Thoracic aorta (tissue), 2 donors: ENCODE measurements at regions not wholly inside any gene's neighbourhood (a gene's known extent, or its start where the extent isn't known, plus 50 kb on each side); places are given as distances from the start of the nearest gene placed in this dataset.

ENCODE experiments used
- ATAC-seq: fragments of 150-250 bp; one replicate; pipeline ENCODE4 v1.8.0; 2017; ENCODE audit warnings: low read depth; ENCODE audit not compliant: insufficient number of reproducible peaks, low FRiP score
- DNase-seq: peaks from one replicate; pipeline ENCODE4 v3.0.0-alpha.2; 2020; ENCODE audit warnings: low spot score
- H3K27ac ChIP-seq, 2 donors: fragments of 200-600 bp; sonication (generic); 1 replicate in 1 of 2; 2 replicates in 1 of 2; pipeline ENCODE4 v1.5.1; 2016; ENCODE audit warnings: mild to moderate bottlenecking in 2 of 2, moderate library complexity in 2 of 2
- H3K27me3 ChIP-seq: fragments of 200-600 bp; sonication (generic); replicated peaks from 2 replicates; pipeline ENCODE4 v1.6.0; 2016; ENCODE audit warnings: mild to moderate bottlenecking; ENCODE audit not compliant: insufficient read depth
- H3K36me3 ChIP-seq: fragments of 200-600 bp; sonication (generic); one replicate; pipeline ENCODE4 v1.5.1; 2016
- H3K4me1 ChIP-seq, 2 donors: fragments of 200-600 bp; sonication (generic); 1 replicate in 1 of 2; 2 replicates in 1 of 2; pipeline versions ENCODE4 v1.5.1 to v1.6.0; 2016; ENCODE audit warnings: low read depth in 2 of 2, mild to moderate bottlenecking in 1 of 2; ENCODE audit not compliant: control insufficient read depth in 1 of 2
- H3K4me3 ChIP-seq: fragments of 200-600 bp; sonication (generic); 2 replicates; pipeline ENCODE4 v1.5.1; 2016; ENCODE audit warnings: mild to moderate bottlenecking
- H3K9me3 ChIP-seq: fragments of 200-600 bp; sonication (generic); 2 replicates; pipeline ENCODE4 v1.5.1; 2016
- CTCF ChIP-seq: fragments of 200-600 bp; sonication (generic); IDR thresholded peaks from one replicate; pipeline ENCODE4 v1.5.1; 2019; ENCODE audit warnings: antibody characterized with exemption

GRCh38 chr16:48052731-48053417, 102.9 kb downstream of the ABCC12 start:
- no peaks in the 10 kb centered on the region for H3K27me3 ChIP-seq
- no peak for DNase-seq
- no peaks in the 10 kb centered on the region for H3K4me1 ChIP-seq
- H3K27ac ChIP-seq, result no peak overlapping the region
- H3K36me3 ChIP-seq, result no peaks in the 10 kb centered on the region
- no peaks in the 10 kb centered on the region for H3K9me3 ChIP-seq
- H3K4me3 ChIP-seq, result no peak overlapping the region
- no peak for TF ChIP-seq CTCF
- no peak for ATAC-seq

DNA sequence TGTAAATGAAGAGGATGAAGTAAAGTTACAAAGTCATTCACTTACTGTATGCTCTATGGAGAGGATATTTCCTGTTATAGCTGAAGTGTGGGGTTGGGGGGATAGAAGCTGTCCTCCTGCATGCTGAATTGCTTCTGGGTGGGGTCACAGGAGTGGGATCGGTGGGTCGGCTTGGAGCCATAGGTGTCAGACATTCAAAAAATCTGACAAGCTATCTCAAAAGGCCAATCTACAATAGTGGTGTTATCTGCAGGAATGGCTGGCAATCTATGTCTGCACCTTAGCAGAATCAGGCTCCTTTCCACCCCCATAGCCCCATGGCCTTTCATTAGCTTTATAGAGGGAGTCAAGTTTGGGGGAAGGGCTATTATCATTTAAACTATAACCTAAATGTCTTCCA, 104.9 kb downstream of the ABCC12 start:
- TF ChIP-seq CTCF, result no peak

GRCh38 chr16:48049847-48050246, 105.9 kb downstream of the ABCC12 start:
- H3K9me3 ChIP-seq, result no peaks in the 10 kb centered on the region
- H3K27ac ChIP-seq, result no peak overlapping the region
- DNase-seq (no peak), ATAC-seq (no peak)
- no peak for TF ChIP-seq CTCF
- H3K4me1 ChIP-seq, result no peaks in the 10 kb centered on the region
- no peaks in the 10 kb centered on the region for H3K27me3 ChIP-seq
- H3K4me3 ChIP-seq, result no peak overlapping the region
- no peaks in the 10 kb centered on the region for H3K36me3 ChIP-seq

More for the DNA sequence above, 104.9 kb downstream of the ABCC12 start:
- no peaks in the 10 kb centered on the region for H3K36me3 ChIP-seq
- no peak overlapping the region for H3K27ac ChIP-seq
- no peaks in the 10 kb centered on the region for H3K9me3 ChIP-seq
- ATAC-seq (no peak), DNase-seq (no peak)
- no peak overlapping the region for H3K4me3 ChIP-seq
- H3K27me3 ChIP-seq, result no peaks in the 10 kb centered on the region
- no peaks in the 10 kb centered on the region for H3K4me1 ChIP-seq

- H3K4me3 ChIP-seq, result no peak overlapping the region
- no peaks in the 10 kb centered on the region for H3K36me3 ChIP-seq
- H3K27ac ChIP-seq, result no peak overlapping the region
- no peaks in the 10 kb centered on the region for H3K4me1 ChIP-seq
- DNase-seq (no peak), ATAC-seq (no peak)
- H3K27me3 ChIP-seq, result no peaks in the 10 kb centered on the region
- H3K9me3 ChIP-seq, result no peaks in the 10 kb centered on the region
- TF ChIP-seq CTCF, result no peak
Observed at GRCh38 chr16:48047720-48048119, 108.1 kb downstream of the ABCC12 start.

DNA sequence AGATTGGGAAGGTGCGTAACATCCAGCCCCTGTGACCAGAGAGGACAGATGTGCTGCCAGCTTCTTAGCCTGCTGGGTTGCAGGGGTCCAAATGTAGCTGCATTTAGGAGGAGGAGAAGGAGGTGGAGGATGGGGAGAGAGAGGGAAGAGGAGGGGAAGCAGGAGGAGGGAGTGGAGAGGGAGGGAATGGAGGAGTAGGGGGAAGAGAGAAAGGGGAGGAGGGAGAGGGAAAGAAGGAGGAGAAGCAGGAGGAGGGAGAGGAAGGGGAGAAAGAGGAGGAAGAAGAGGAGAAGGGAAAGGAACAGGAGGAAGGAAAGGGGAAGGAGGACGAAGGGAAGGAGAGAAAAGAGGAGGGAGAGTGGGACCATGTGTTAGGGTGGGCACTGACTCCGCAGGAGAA, 108.6 kb downstream of the ABCC12 start:
- Histone ChIP-seq H3K4me3 (no peak overlapping the region), H3K27me3 (no peaks in the 10 kb centered on the region), H3K4me1 (no peaks in the 10 kb centered on the region), H3K36me3 (no peaks in the 10 kb centered on the region), H3K27ac (no peak overlapping the region), H3K9me3 (no peaks in the 10 kb centered on the region)
- DNase-seq (no peak), ATAC-seq (no peak)
- TF ChIP-seq CTCF, result no peak
